SK-N-SH (cell line): ENCODE measurements at regions not wholly inside any gene's neighbourhood (a gene's known extent, or its start where the extent isn't known, plus 50 kb on each side); places are given as distances from the start of the nearest gene placed in this dataset.

ENCODE experiments used
- CTCF ChIA-PET: fragments of 300-600, 350-600 bp; formaldehyde crosslinking; extraction: SDS; loops from one replicate; lab custom pipeline; 2021; lab: Yijun Ruan, JAX
- POLR2A ChIA-PET: fragments of 350-600 bp; sonication (Branson Sonifier 250); formaldehyde crosslinking; extraction: SDS; loops from one replicate; lab custom pipeline; 2020; ENCODE audit warnings: antibody characterized with exemption, inconsistent platforms; lab: Yijun Ruan, JAX
- DNase-seq: peaks from one replicate; pipeline ENCODE4 v3.0.0; 2012
- H2AFZ ChIP-seq: fragments of 200-600 bp; sonication (generic); 2 replicates; pipeline ENCODE4 v1.8.1; 2016; ENCODE audit warnings: antibody characterized with exemption, mild to moderate bottlenecking, low read depth
- H3F3A ChIP-seq: fragments of 200-600 bp; sonication (generic); replicated peaks from 2 replicates; pipeline ENCODE3; 2016; ENCODE audit warnings: antibody characterized with exemption, mild to moderate bottlenecking; ENCODE audit not compliant: insufficient read depth
- H3K27ac ChIP-seq, 2 experiments: fragments of 200-500 bp in 1 of 2; fragments of 200-600 bp in 1 of 2; sonication (Bioruptor generic) in 1 of 2; sonication (generic), shearing (Covaris generic) in 1 of 2; 2 replicates each; pipeline versions ENCODE4 v1.5.1 to v1.6.1; 2014 to 2016; ENCODE audit warnings: low read depth in 2 of 2, inconsistent platforms in 1 of 2, low read length in 1 of 2, mild to moderate bottlenecking in 1 of 2, mixed read lengths in 1 of 2
- H3K27me3 ChIP-seq: fragments of 200-600 bp; sonication (generic), shearing (Covaris generic); 2 replicates; pipeline ENCODE4 v1.6.1; 2016; ENCODE audit warnings: mixed run types; ENCODE audit not compliant: insufficient read depth
- H3K36me3 ChIP-seq, 2 experiments: fragments of 200-500 bp in 1 of 2; fragments of 200-600 bp in 1 of 2; sonication (Bioruptor generic) in 1 of 2; sonication (generic) in 1 of 2; replicated peaks in 1 of 2; 2 replicates each; pipeline versions ENCODE3 to v1.5.1; 2014 to 2016; ENCODE audit warnings: low read length in 1 of 2, mild to moderate bottlenecking in 1 of 2; ENCODE audit not compliant: insufficient read depth in 2 of 2, control insufficient read depth in 1 of 2
- H3K4me1 ChIP-seq, 2 experiments: fragments of 200-500 bp in 1 of 2; fragments of 200-600 bp in 1 of 2; sonication (Bioruptor generic) in 1 of 2; sonication (generic), shearing (Covaris generic) in 1 of 2; 2 replicates each; pipeline versions ENCODE4 v1.5.1 to v1.6.1; 2014 to 2016; ENCODE audit warnings: low read depth in 1 of 2, low read length in 1 of 2, mixed run types in 1 of 2; ENCODE audit not compliant: insufficient read depth in 2 of 2, control insufficient read depth in 1 of 2
- H3K4me2 ChIP-seq: fragments of 200-600 bp; sonication (generic), shearing (Covaris generic); 2 replicates; pipeline ENCODE4 v1.6.1; 2017; ENCODE audit warnings: mixed run types
- H3K4me3 ChIP-seq, 2 experiments: fragments of 200-500 bp in 1 of 2; fragments of 200-600 bp in 1 of 2; sonication (Bioruptor generic) in 1 of 2; sonication (generic), shearing (Covaris generic) in 1 of 2; 2 replicates each; pipeline versions ENCODE4 v1.5.1 to v1.8.1; 2014 to 2016; ENCODE audit warnings: low read depth in 2 of 2, inconsistent platforms in 1 of 2, low read length in 1 of 2, mild to moderate bottlenecking in 1 of 2, mixed read lengths in 1 of 2, moderate library complexity in 1 of 2
- H3K79me2 ChIP-seq: fragments of 200-600 bp; sonication (generic); 2 replicates; pipeline ENCODE4 v1.8.1; 2017; ENCODE audit warnings: mild to moderate bottlenecking; ENCODE audit not compliant: insufficient read depth
- H3K9ac ChIP-seq: fragments of 200-600 bp; sonication (generic); 2 replicates; pipeline ENCODE4 v1.6.1; 2017; ENCODE audit warnings: mixed run types
- H3K9me2 ChIP-seq: fragments of 200-600 bp; sonication (generic); 2 replicates; pipeline ENCODE4 v1.6.1; 2017; ENCODE audit warnings: mixed run types
- H3K9me3 ChIP-seq: fragments of 200-600 bp; sonication (generic); 2 replicates; pipeline ENCODE4 v1.6.1; 2017; ENCODE audit warnings: mixed run types, mild to moderate bottlenecking, moderate library complexity
- H4K20me1 ChIP-seq: fragments of 200-600 bp; sonication (generic); 2 replicates; pipeline ENCODE4 v1.6.1; 2017; ENCODE audit warnings: mild to moderate bottlenecking, mixed run types; ENCODE audit not compliant: insufficient read depth
- CTCF ChIP-seq: fragments of 200-600 bp; sonication (generic); IDR thresholded peaks from 2 replicates; pipeline ENCODE4 v1.6.1; 2017; ENCODE audit warnings: antibody characterized with exemption, mild to moderate bottlenecking, moderate library complexity
- ELF1 ChIP-seq: IDR thresholded peaks from 2 replicates; pipeline ENCODE4 v1.4.0; 2012
- EP300 ChIP-seq, 2 experiments: IDR thresholded peaks; 2 replicates each; pipeline versions ENCODE4 v1.4.0 to v1.6.1; 2012; ENCODE audit warnings: borderline replicate concordance in 1 of 2, low read depth in 1 of 2, low read length in 1 of 2
- EZH2phosphoT487 ChIP-seq: fragments of 200-600 bp; sonication (generic); IDR thresholded peaks from 2 replicates; pipeline ENCODE4 v1.6.1; 2017; ENCODE audit warnings: low read depth, mixed run types, mild to moderate bottlenecking, antibody characterized with exemption, moderate library complexity, borderline replicate concordance
- FOSL2 ChIP-seq: IDR thresholded peaks from 2 replicates; pipeline ENCODE4 v1.4.0; 2012; ENCODE audit warnings: low read depth, mild to moderate bottlenecking, moderate library complexity, borderline replicate concordance
- FOXJ3 ChIP-seq: sonication (generic); formaldehyde crosslinking; IDR thresholded peaks from 2 replicates; pipeline ENCODE4 v1.5.1; 2020; ENCODE audit warnings: mild to moderate bottlenecking, missing genetic modification reagents
- GABPA ChIP-seq: IDR thresholded peaks from 2 replicates; pipeline ENCODE4 v1.4.0; 2012; ENCODE audit warnings: low read depth, mild to moderate bottlenecking
- IRF3 ChIP-seq: fragments of 150-350 bp; IDR thresholded peaks from 2 replicates; pipeline ENCODE4 v1.6.1; 2016; ENCODE audit warnings: mild to moderate bottlenecking, low read depth, low read length
- JUND ChIP-seq: IDR thresholded peaks from 2 replicates; pipeline ENCODE4 v1.4.0; 2012
- MXI1 ChIP-seq: IDR thresholded peaks from 2 replicates; pipeline ENCODE4 v1.6.1; 2012; ENCODE audit warnings: mild to moderate bottlenecking, low read depth, low read length, improper control_type of control experiment
- NFIC ChIP-seq: IDR thresholded peaks from 2 replicates; pipeline ENCODE4 v1.4.0; 2012; ENCODE audit warnings: borderline replicate concordance
- NRF1 ChIP-seq: IDR thresholded peaks from 2 replicates; pipeline ENCODE4 v1.6.1; 2012; ENCODE audit warnings: low read depth, mild to moderate bottlenecking, low read length
- POLR2AphosphoS5 ChIP-seq: IDR thresholded peaks from 2 replicates; pipeline ENCODE4 v1.6.1; 2012; ENCODE audit warnings: low read depth, low read length
- RAD21 ChIP-seq: IDR thresholded peaks from 2 replicates; pipeline ENCODE4 v1.6.1; 2012; ENCODE audit warnings: mild to moderate bottlenecking, low read length
- RFX5 ChIP-seq: IDR thresholded peaks from 2 replicates; pipeline ENCODE4 v1.6.1; 2012; ENCODE audit warnings: mild to moderate bottlenecking, improper control_type of control experiment, low read length
- RXRA ChIP-seq: IDR thresholded peaks from 2 replicates; pipeline ENCODE4 v1.4.0; 2012; ENCODE audit warnings: low read depth, mild to moderate bottlenecking, borderline replicate concordance
- TAF1 ChIP-seq: IDR thresholded peaks from 2 replicates; pipeline ENCODE4 v1.6.1; 2012; ENCODE audit warnings: low read depth, mild to moderate bottlenecking, low read length, moderate library complexity, borderline replicate concordance
- TCF12 ChIP-seq: IDR thresholded peaks from 2 replicates; pipeline ENCODE4 v1.4.0; 2012
- TEAD4 ChIP-seq: IDR thresholded peaks from 2 replicates; pipeline ENCODE4 v1.4.0; 2012; ENCODE audit warnings: mild to moderate bottlenecking, borderline replicate concordance; ENCODE audit not compliant: insufficient read depth
- USF2 ChIP-seq: fragments of 150-350 bp; IDR thresholded peaks from 2 replicates; pipeline ENCODE4 v1.6.1; 2017; ENCODE audit warnings: antibody characterized with exemption, low read length, low read depth, borderline replicate concordance
- YY1 ChIP-seq: IDR thresholded peaks from 2 replicates; pipeline ENCODE4 v1.4.0; 2012; ENCODE audit warnings: low read depth, mild to moderate bottlenecking
- ZBTB33 ChIP-seq: IDR thresholded peaks from 2 replicates; pipeline ENCODE4 v1.4.0; 2012; ENCODE audit warnings: low read depth, borderline replicate concordance
- WGBS: methylation state at CpG from one replicate; pipeline ENCODE4 v1.1.6; 2017; ENCODE audit warnings: low lambda C conversion rate; 5-methylcytosine and 5-hydroxymethylcytosine counted together

GRCh38 chr1:109834951-109835350, 71.2 kb upstream of the EPS8L3 start:
- H3K36me3 ChIP-seq = no peaks in the 10 kb centered on the region
- TF ChIP-seq MXI1 (no peak), ZBTB33 (no peak), USF2 (no peak), EP300 (IDR thresholded peaks at IDR 0.05; ENCODE audit: borderline replicate concordance in 1 of 2, low read depth in 1 of 2, low read length in 1 of 2) (no peak), TEAD4 (no peak), EZH2phosphoT487 (no peak), FOXJ3 (CRISPR knock-in tag) (no peak), FOSL2 (no peak), POLR2AphosphoS5 (no peak), YY1 (no peak), TAF1 (no peak), GABPA (no peak), ELF1 (no peak), JUND (no peak), RXRA (no peak), RAD21 (no peak)
- ChIA-PET POLR2A (no interaction called here), CTCF (interaction anchor here (0.8 to 1.0 kb wide), 2 partner anchors 77 to 150 kb away, joined by 3 read pairs; partner anchors contain the start of gene AHCYL1)
- H3K9me3 ChIP-seq = no peaks in the 10 kb centered on the region
- H3F3A ChIP-seq = peaks cover 12% of the 10 kb centered on the region
- no peak overlapping the region for H3K4me3 ChIP-seq
- no peaks in the 10 kb centered on the region for H3K27me3 ChIP-seq
- no peaks in the 10 kb centered on the region for H4K20me1 ChIP-seq
- H3K27ac ChIP-seq = no peak overlapping the region
- H3K9me2 ChIP-seq = no peaks in the 10 kb centered on the region
- no peak for DNase-seq
- no peak overlapping the region for H2AFZ ChIP-seq
- no peak overlapping the region for H3K4me2 ChIP-seq
- no peaks in the 10 kb centered on the region for H3K79me2 ChIP-seq
- no peak overlapping the region for H3K9ac ChIP-seq
- no peaks in the 10 kb centered on the region; a peak in 2 of 4 replicates for H3K4me1 ChIP-seq

GRCh38 chr1:109832945-109833344, 69.2 kb upstream of the EPS8L3 start:
- H3K79me2 ChIP-seq = no peaks in the 10 kb centered on the region
- H3K9me2 ChIP-seq = no peaks in the 10 kb centered on the region
- no peaks in the 10 kb centered on the region for H3K36me3 ChIP-seq
- no peaks in the 10 kb centered on the region for H4K20me1 ChIP-seq
- H3K9ac ChIP-seq = no peak overlapping the region
- H3K27me3 ChIP-seq = no peaks in the 10 kb centered on the region
- POLR2A ChIA-PET = interaction anchor here (0.6 kb wide), 1 partner anchor 509 kb away, joined by 3 read pairs; no protein-coding TSS in a partner anchor
- no peak overlapping the region for H3K4me3 ChIP-seq
- no peak overlapping the region for H3K27ac ChIP-seq
- no peak for DNase-seq
- no peaks in the 10 kb centered on the region for H3F3A ChIP-seq
- CTCF ChIA-PET = no interaction called here
- H3K4me1 ChIP-seq = no peaks in the 10 kb centered on the region; a peak in 2 of 4 replicates
- H2AFZ ChIP-seq = no peak overlapping the region
- H3K9me3 ChIP-seq = no peaks in the 10 kb centered on the region
- H3K4me2 ChIP-seq = no peak overlapping the region
- WGBS = 73% methylated on average over 5 of the region's 5 CpGs
- no peak for TF ChIP-seq RFX5
- TF ChIP-seq ZBTB33 = no peak
- no peak for TF ChIP-seq TCF12
- no peak for TF ChIP-seq NFIC
- TF ChIP-seq YY1 = no peak
- TF ChIP-seq NRF1 = no peak
- no peak for TF ChIP-seq IRF3
- TF ChIP-seq FOSL2 = no peak
- no peak for TF ChIP-seq CTCF
